Stimulated activated CD4-positive, alpha-beta T cell treated with anti-CD3 and anti-CD28 coated beads, Interleukin-1b, Interleukin-23, amount 100 ng/mL, for 1 hour (primary cell): ENCODE measurements at regions not wholly inside any gene's neighbourhood (a gene's known extent, or its start where the extent isn't known, plus 50 kb on each side); places are given as distances from the start of the nearest gene placed in this dataset.
"Not testable (repeated sequence)": the region's sequence is repeated elsewhere in the genome, so short reads cannot be mapped to it uniquely, and the experiment has no call there.

Source experiments
- DNase-seq, 2 donors: peaks; one replicate each; pipeline ENCODE4 v3.0.0-alpha.2; 2020; ENCODE audit warnings: low read depth in 2 of 2

- no peak for DNase-seq
Observed at GRCh38 chr21:31536138-31536537, 123.4 kb upstream of the SOD1 start.

- no peak for DNase-seq
Observed at GRCh38 chr21:31531967-31532366, 127.5 kb upstream of the SOD1 start.

GRCh38 chr21:31530897-31531705 lies 128.4 kb upstream of the SOD1 start:
- DNase-seq: no peak

- DNase-seq: no peak
Observed at GRCh38 chr21:31530364-31530763, 129.1 kb upstream of the SOD1 start.

GRCh38 chr21:31529406-31529805 lies 130.1 kb upstream of the SOD1 start:
- no peak for DNase-seq

- DNase-seq: no peak
Observed at GRCh38 chr21:31526040-31526439, 133.5 kb upstream of the SOD1 start.

GRCh38 chr21:31524140-31524539 lies 135.4 kb upstream of the SOD1 start:
- no peak for DNase-seq

GRCh38 chr21:31521515-31521914 lies 138.0 kb upstream of the SOD1 start:
- DNase-seq: no peak

- no peak for DNase-seq
Observed at GRCh38 chr21:31520561-31521098, 138.9 kb upstream of the SOD1 start.

GRCh38 chr21:31518580-31518979 lies 140.9 kb upstream of the SOD1 start:
- DNase-seq: no peak

GRCh38 chr21:31517664-31518414 lies 141.7 kb upstream of the SOD1 start:
- DNase-seq: no peak

- DNase-seq: no peak
Observed at GRCh38 chr21:31515253-31515652, 144.2 kb upstream of the SOD1 start.

- no peak for DNase-seq
Observed at GRCh38 chr21:31514598-31514997, 144.9 kb upstream of the SOD1 start.

GRCh38 chr21:31513541-31513940 lies 146.0 kb upstream of the SOD1 start:
- DNase-seq: not testable (repeated sequence)

GRCh38 chr21:31511999-31512398 lies 147.5 kb upstream of the SOD1 start:
- not testable (repeated sequence) for DNase-seq

GRCh38 chr21:31511258-31511657 lies 148.2 kb upstream of the SOD1 start:
- DNase-seq: no peak

GRCh38 chr21:31509194-31510017 lies 150.1 kb upstream of the SOD1 start:
- DNase-seq: peak; percentile 36 to 69

- no peak for DNase-seq
Observed at GRCh38 chr21:31505975-31506374, 153.5 kb upstream of the SOD1 start.

GRCh38 chr21:31503939-31504338 lies 155.6 kb upstream of the SOD1 start:
- DNase-seq: no peak

GRCh38 chr21:31503467-31503866 lies 156.0 kb upstream of the SOD1 start:
- DNase-seq: no peak

GRCh38 chr21:31502537-31503143 lies 156.9 kb upstream of the SOD1 start:
- DNase-seq: no peak

GRCh38 chr21:31501926-31502325 lies 157.6 kb upstream of the SOD1 start:
- DNase-seq: no peak
